C4-2B (cell line): ENCODE measurements at regions not wholly inside any gene's neighbourhood (a gene's known extent, or its start where the extent isn't known, plus 50 kb on each side); places are given as distances from the start of the nearest gene placed in this dataset.

Source experiments
- H3K27ac ChIP-seq: fragments of 450-650 bp; 2 replicates; pipeline ENCODE4 v1.5.1; 2017
- ZFX ChIP-seq: fragments of 450-650 bp; IDR thresholded peaks from 2 replicates; pipeline ENCODE4 v1.6.1; 2017
- TF ChIP-seq, protein P1 (sequence below): fragments of 450-650 bp; conservative IDR thresholded peaks from 2 replicates; pipeline ENCODE4 v1.5.1; 2017; ENCODE audit warnings: mild to moderate bottlenecking

DNA sequence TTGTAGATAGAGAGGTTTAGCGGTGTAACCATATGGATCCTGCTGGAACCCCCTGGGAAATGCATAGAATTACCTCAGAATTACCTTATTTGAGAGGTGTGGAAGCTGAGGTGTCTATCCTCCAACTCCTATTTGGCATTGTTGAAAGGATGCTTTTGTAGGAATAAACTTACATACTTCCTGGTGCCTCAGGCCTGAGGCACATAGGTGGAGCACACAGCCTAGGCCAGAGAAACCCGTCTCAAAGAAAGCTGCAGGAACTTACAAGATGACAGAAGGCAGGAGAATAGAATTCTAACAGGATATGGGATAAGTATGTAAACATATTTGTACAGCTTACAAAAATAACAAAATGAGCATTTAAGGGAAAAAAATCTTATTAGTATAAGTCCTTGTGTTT lies 1507.2 kb upstream of the ZEB2 start:
- no peak for TF ChIP-seq ZFX
- TF ChIP-seq, protein P1, sequence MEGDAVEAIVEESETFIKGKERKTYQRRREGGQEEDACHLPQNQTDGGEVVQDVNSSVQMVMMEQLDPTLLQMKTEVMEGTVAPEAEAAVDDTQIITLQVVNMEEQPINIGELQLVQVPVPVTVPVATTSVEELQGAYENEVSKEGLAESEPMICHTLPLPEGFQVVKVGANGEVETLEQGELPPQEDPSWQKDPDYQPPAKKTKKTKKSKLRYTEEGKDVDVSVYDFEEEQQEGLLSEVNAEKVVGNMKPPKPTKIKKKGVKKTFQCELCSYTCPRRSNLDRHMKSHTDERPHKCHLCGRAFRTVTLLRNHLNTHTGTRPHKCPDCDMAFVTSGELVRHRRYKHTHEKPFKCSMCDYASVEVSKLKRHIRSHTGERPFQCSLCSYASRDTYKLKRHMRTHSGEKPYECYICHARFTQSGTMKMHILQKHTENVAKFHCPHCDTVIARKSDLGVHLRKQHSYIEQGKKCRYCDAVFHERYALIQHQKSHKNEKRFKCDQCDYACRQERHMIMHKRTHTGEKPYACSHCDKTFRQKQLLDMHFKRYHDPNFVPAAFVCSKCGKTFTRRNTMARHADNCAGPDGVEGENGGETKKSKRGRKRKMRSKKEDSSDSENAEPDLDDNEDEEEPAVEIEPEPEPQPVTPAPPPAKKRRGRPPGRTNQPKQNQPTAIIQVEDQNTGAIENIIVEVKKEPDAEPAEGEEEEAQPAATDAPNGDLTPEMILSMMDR, result no peak
- no peak overlapping the region for H3K27ac ChIP-seq

DNA sequence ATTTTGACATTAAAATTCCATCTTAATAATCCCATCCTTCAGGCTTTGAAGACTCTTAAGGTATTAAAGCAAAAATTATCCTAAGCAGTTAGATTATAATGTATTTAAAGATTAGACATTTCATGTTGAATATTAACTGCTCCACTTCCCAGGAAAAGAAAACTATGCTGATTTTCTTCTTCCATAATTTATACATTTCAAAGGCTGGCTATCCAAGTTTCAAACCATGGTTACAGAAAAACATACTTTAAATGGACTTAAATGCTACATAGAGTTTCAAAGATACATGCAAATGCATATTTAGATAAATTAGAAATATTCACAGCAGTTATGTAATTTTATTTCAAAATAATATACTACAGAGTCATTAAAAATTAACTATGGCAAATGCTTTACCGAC lies 1505.6 kb upstream of the ZEB2 start:
- H3K27ac ChIP-seq, result no peak overlapping the region
- TF ChIP-seq, protein P1, result no peak
- no peak for TF ChIP-seq ZFX

DNA sequence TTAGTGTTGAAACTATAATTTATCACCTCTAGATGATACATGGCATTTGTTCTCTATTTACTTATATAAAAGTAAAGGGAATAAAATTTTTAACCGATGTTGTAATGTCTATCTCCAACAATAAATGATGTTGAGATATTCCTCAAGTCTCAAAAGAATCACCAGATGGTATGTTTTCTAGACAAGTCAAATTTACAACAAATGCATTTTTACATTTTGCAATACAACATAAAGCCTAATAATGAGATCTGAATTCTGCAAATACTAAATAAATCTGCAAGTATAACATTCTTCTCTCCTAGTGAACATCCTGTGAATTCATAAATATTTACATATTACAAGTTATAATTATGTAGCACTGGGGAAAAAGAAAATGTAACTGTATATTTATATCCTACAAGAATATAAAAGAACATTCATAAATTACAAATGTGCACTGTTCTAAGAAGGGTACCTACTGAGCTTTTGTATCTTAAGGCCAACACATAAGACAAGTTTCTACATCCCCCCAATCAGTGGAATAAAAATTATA lies 1504.4 kb upstream of the ZEB2 start:
- TF ChIP-seq, protein P1, result no peak
- no peak for TF ChIP-seq ZFX
- H3K27ac ChIP-seq, result no peak overlapping the region

DNA sequence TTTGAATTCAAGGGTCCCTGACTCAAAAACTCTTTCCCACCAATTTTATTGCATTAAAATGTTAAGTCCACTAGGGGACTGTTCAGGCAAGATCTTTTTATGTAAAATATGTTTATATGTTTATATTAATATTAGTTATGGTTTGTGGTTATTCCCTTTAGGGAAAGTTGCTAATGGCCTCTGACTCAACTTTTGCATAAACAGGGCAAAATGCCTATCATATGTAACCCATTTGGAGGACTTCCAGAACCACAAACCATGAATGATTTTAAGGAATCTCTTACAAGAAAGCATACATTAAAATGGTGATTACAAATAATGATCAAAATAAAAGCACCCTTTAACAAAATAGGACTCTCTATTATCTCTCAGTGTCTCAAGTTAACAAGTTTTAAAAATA lies 1484.5 kb upstream of the ZEB2 start:
- TF ChIP-seq ZFX, result no peak
- no peak overlapping the region for H3K27ac ChIP-seq

DNA sequence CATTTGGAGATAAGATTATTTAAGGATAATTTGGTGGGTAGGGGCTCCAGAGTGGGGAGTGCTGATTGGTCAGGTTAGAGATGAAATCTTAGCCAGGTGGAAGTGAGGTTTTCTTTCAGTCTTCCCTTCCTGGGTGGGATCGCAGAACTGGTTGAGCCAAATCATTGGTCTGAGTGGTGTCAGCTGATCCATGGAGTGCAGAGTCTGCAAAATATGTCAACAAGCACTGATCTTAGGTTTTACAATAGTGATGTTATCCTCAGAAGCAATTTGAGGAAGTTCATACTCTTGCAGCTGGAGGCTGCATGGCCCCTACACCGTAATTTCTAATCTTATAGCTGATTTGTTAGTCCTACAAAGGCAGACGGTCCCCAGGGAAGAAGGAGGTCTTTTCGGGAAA lies 1483.4 kb upstream of the ZEB2 start:
- H3K27ac ChIP-seq, result no peak overlapping the region
- TF ChIP-seq ZFX, result no peak
- TF ChIP-seq, protein P1, result no peak

DNA sequence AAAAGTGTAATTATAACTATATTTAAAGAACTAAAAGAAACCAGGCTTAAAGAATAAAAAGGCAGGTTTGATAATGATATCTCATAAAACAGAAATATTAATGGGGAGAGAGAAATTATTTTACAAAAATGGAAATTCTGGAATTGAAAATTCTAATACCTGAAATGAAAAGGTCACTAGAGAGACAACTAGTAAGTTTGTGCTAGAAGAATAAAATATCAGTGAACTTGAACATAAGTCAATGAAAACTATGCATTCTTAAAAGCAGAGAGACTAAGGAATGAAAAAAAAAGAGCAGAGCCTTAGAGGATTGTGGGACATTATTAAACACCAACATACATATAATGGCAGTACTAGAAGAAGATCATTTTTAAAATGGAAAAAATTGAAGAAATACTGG lies 1475.0 kb upstream of the ZEB2 start:
- no peak overlapping the region for H3K27ac ChIP-seq
- TF ChIP-seq, protein P1, result no peak
- no peak for TF ChIP-seq ZFX

DNA sequence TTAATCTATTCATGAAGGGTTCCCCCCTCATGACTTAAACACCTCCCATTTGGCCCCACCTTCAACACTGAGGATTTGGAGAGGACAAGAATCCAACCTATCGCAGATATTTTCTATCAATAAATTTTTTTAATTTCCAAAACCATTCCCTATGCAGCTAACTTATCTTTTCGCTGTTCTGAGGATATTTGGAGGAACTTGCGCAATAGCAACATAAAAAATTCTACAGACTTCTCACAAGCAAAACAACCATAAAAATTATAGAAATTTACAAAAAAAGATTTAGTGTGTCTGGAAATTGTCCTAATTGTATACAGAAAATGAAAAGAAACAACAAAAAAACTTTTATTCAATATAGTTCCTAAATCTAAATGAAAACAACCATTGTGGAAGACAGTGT lies 1472.7 kb upstream of the ZEB2 start:
- TF ChIP-seq ZFX, result no peak
- TF ChIP-seq, protein P1, result no peak
- H3K27ac ChIP-seq, result no peak overlapping the region

DNA sequence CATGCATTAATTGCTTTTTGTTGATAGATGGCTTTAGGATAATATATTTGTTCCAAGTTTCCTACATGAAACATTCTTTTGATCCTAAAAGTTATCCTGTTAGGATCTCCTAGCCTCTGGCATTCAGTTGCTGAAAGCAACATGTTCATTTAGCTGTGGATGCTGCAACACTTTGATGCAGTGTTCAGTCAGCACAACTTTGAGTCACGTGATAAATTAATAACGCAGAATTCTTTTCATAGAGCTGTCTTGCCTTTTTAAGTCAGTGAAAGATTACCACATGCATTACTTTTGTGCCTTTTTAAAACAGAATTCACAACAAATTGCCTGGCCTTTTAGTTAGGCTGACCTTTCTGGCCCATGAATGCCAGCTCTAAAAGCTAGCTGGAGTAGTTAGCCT lies 1467.9 kb upstream of the ZEB2 start:
- no peak overlapping the region for H3K27ac ChIP-seq
- TF ChIP-seq ZFX, result no peak
- TF ChIP-seq, protein P1, result no peak
